ENCODE measurements at regions not wholly inside any gene's neighbourhood (a gene's known extent, or its start where the extent isn't known, plus 50 kb on each side); places are given as distances from the start of the nearest gene placed in this dataset.

GRCh38 chr15:62476163-62476562, 311.1 kb upstream of the C2CD4B start:
- DNase-seq = no peak
- H4K20me1 ChIP-seq (ENCODE audit: control insufficient read depth, insufficient read depth, low read length, poor library complexity, severe bottlenecking) = no peaks in the 10 kb centered on the region
- H3K9ac ChIP-seq (ENCODE audit: low read length) = no peak overlapping the region
- H3K4me1 ChIP-seq (ENCODE audit: control insufficient read depth in 2 of 2, insufficient read depth in 2 of 2, low read length in 2 of 2) = no peaks in the 10 kb centered on the region
- H3K79me2 ChIP-seq (ENCODE audit: control insufficient read depth, insufficient read depth, low read length) = no peaks in the 10 kb centered on the region
- ATAC-seq (ENCODE audit: low read depth) = no peak
- no peaks in the 10 kb centered on the region for H3K36me3 ChIP-seq (replicated peaks in 1 of 2; ENCODE audit: control extremely low read depth in 1 of 2, control insufficient read depth in 1 of 2, extremely low read depth in 1 of 2, insufficient read depth in 2 of 2, low read length in 1 of 2)
- no peak overlapping the region for H2AFZ ChIP-seq (ENCODE audit: insufficient read depth, low read depth, low read length, poor library complexity, severe bottlenecking)
- no peaks in the 10 kb centered on the region for H3K9me3 Mint-ChIP-seq (ENCODE audit: insufficient read depth)
- H3K4me2 ChIP-seq (replicated peaks; ENCODE audit: low read depth, low read length, poor library complexity, severe bottlenecking) = no peak overlapping the region
- no peak overlapping the region for H3K27ac ChIP-seq (ENCODE audit: low read length in 2 of 2)
- no peaks in the 10 kb centered on the region for H3K9me3 ChIP-seq (ENCODE audit: control extremely low read depth in 1 of 3, control insufficient read depth in 2 of 3, insufficient read depth in 1 of 3, low read length in 2 of 3)
- H3K27me3 Mint-ChIP-seq = no peaks in the 10 kb centered on the region
- TF ChIP-seq CTCF (IDR thresholded peaks at IDR 0.05) (no peak), EZH2 (IDR thresholded peaks at IDR 0.05; ENCODE audit: borderline replicate concordance, insufficient read depth, low read depth, low read length, poor library complexity, severe bottlenecking) (no peak)
- POLR2A ChIA-PET = no interaction called here
- CTCF ChIA-PET = no interaction called here
- H3K4me1 Mint-ChIP-seq = no peaks in the 10 kb centered on the region
- H3K4me3 ChIP-seq (ENCODE audit: control extremely low read depth in 1 of 5, extremely low read depth in 1 of 5, insufficient read depth in 1 of 5, low read depth in 2 of 5, low read length in 4 of 5) = no peak overlapping the region
- no peaks in the 10 kb centered on the region for H3K27me3 ChIP-seq (replicated peaks in 1 of 4; ENCODE audit: control extremely low read depth in 1 of 4, control insufficient read depth in 3 of 4, insufficient read depth in 4 of 4, low read length in 3 of 4)
- no peak overlapping the region for H3K4me3 Mint-ChIP-seq
- H3K27ac Mint-ChIP-seq = no peak overlapping the region
- intact Hi-C loops (cut with micrococcal nuclease) = no loop called here
- 97% methylated on average over 9 of the region's 9 CpGs for WGBS (ENCODE audit: insufficient coverage)

- no peak overlapping the region for H3K4me3 ChIP-seq (ENCODE audit: control extremely low read depth in 1 of 5, extremely low read depth in 1 of 5, insufficient read depth in 1 of 5, low read depth in 2 of 5, low read length in 4 of 5)
- H3K4me3 Mint-ChIP-seq = no peak overlapping the region
- no peaks in the 10 kb centered on the region for H4K20me1 ChIP-seq (ENCODE audit: control insufficient read depth, insufficient read depth, low read length, poor library complexity, severe bottlenecking)
- no peak overlapping the region for H3K27ac ChIP-seq (ENCODE audit: low read length in 2 of 2)
- POLR2A ChIA-PET = no interaction called here
- no peak overlapping the region for H2AFZ ChIP-seq (ENCODE audit: insufficient read depth, low read depth, low read length, poor library complexity, severe bottlenecking)
- H3K4me2 ChIP-seq (replicated peaks; ENCODE audit: low read depth, low read length, poor library complexity, severe bottlenecking) = no peak overlapping the region
- intact Hi-C loops (cut with micrococcal nuclease) = no loop called here
- CTCF ChIA-PET = no interaction called here
- no peak overlapping the region for H3K27ac Mint-ChIP-seq
- H3K27me3 ChIP-seq (replicated peaks in 1 of 4; ENCODE audit: control extremely low read depth in 1 of 4, control insufficient read depth in 3 of 4, insufficient read depth in 4 of 4, low read length in 3 of 4) = no peaks in the 10 kb centered on the region
- H3K27me3 Mint-ChIP-seq = no peaks in the 10 kb centered on the region
- no peak for TF ChIP-seq EZH2 (IDR thresholded peaks at IDR 0.05; ENCODE audit: borderline replicate concordance, insufficient read depth, low read depth, low read length, poor library complexity, severe bottlenecking)
- no peak for TF ChIP-seq CTCF (IDR thresholded peaks at IDR 0.05)
- no peak for ATAC-seq (ENCODE audit: low read depth)
- H3K9me3 ChIP-seq (ENCODE audit: control extremely low read depth in 1 of 3, control insufficient read depth in 2 of 3, insufficient read depth in 1 of 3, low read length in 2 of 3) = no peaks in the 10 kb centered on the region
- no peaks in the 10 kb centered on the region for H3K4me1 Mint-ChIP-seq
- no peak for DNase-seq
- no peaks in the 10 kb centered on the region for H3K4me1 ChIP-seq (ENCODE audit: control insufficient read depth in 2 of 2, insufficient read depth in 2 of 2, low read length in 2 of 2)
- no peak overlapping the region for H3K9ac ChIP-seq (ENCODE audit: low read length)
- H3K9me3 Mint-ChIP-seq (ENCODE audit: insufficient read depth) = no peaks in the 10 kb centered on the region
- 82% methylated on average over 5 of the region's 9 CpGs for WGBS (ENCODE audit: insufficient coverage)
- no peaks in the 10 kb centered on the region for H3K36me3 ChIP-seq (replicated peaks in 1 of 2; ENCODE audit: control extremely low read depth in 1 of 2, control insufficient read depth in 1 of 2, extremely low read depth in 1 of 2, insufficient read depth in 2 of 2, low read length in 1 of 2)
- no peaks in the 10 kb centered on the region for H3K79me2 ChIP-seq (ENCODE audit: control insufficient read depth, insufficient read depth, low read length)
Observed at GRCh38 chr15:62477929-62478328, 312.8 kb upstream of the C2CD4B start.

Data from B cell (primary cell).